Upper lobe of left lung (tissue), 4 donors: ENCODE measurements at regions not wholly inside any gene's neighbourhood (a gene's known extent, or its start where the extent isn't known, plus 50 kb on each side); places are given as distances from the start of the nearest gene placed in this dataset.

ENCODE experiments used
- POLR2AphosphoS5 ChIP-seq, 2 donors: sonication (generic); formaldehyde crosslinking; IDR thresholded peaks; one replicate each; pipeline ENCODE4 v1.5.1; 2017; ENCODE audit warnings: antibody characterized with exemption in 2 of 2
- TF ChIP-seq, protein P1 (sequence below), 6 experiments: fragments of 450-650 bp in 4 of 6; fragments of 200-600 bp in 2 of 6; sonication (generic) in 2 of 6; IDR thresholded peaks; one replicate each; pipeline ENCODE4 v1.5.1; 2016 to 2019; ENCODE audit warnings: antibody characterized with exemption in 6 of 6

DNA sequence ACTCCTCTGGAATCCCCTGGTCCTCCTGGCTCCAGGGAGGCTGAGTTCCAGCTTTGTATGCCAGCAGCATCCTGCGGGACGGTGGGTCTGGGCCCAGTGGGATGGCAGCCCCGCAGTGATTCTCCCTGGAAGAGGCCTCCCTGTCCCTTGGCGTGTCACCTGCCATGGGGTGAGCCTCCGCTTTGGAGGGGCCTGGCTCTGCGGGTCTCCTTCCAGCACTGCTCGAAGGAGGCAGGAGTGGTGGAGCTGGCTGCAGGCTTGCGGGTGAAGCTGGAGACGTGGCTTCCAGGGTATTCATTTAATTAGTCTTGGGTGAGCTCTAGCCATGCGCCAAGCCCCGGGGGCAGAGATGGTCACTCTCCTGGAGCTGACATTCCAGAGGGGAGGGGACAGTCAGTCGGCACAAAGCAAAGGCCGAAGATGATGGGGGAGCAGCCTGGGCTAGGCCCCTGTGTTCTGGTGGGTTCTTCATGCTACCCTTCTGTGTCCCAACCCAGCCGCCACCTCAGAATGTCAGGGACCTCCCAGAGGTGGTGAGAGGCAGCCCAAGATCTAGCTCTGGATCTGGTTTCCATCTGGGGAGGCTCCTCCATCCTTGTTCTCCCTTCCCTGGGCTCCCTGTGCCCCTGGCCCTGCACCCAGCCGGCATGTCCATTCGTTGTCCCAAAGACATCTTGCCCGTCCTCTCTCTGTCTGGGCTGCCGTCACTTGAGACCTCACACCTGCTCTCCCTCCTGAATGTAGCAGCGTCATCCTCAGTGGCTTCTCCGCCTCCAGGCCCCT, 1332.5 kb downstream of the BRD1 start:
- TF ChIP-seq, protein P1, sequence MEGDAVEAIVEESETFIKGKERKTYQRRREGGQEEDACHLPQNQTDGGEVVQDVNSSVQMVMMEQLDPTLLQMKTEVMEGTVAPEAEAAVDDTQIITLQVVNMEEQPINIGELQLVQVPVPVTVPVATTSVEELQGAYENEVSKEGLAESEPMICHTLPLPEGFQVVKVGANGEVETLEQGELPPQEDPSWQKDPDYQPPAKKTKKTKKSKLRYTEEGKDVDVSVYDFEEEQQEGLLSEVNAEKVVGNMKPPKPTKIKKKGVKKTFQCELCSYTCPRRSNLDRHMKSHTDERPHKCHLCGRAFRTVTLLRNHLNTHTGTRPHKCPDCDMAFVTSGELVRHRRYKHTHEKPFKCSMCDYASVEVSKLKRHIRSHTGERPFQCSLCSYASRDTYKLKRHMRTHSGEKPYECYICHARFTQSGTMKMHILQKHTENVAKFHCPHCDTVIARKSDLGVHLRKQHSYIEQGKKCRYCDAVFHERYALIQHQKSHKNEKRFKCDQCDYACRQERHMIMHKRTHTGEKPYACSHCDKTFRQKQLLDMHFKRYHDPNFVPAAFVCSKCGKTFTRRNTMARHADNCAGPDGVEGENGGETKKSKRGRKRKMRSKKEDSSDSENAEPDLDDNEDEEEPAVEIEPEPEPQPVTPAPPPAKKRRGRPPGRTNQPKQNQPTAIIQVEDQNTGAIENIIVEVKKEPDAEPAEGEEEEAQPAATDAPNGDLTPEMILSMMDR (IDR thresholded peaks at IDR 0.05) = no peak
- TF ChIP-seq POLR2AphosphoS5 (IDR thresholded peaks at IDR 0.05) = no peak
